HG03139 (cell line): ENCODE measurements at regions not wholly inside any gene's neighbourhood (a gene's known extent, or its start where the extent isn't known, plus 50 kb on each side); places are given as distances from the start of the nearest gene placed in this dataset.

ENCODE experiments used
- ATAC-seq: cut with Tn5 transposase; IDR thresholded peaks from one replicate; pipeline ENCODE4 v1.9.1; 2021; ENCODE audit not compliant: unreplicated experiment

- no peak for ATAC-seq
Measured at GRCh38 chr11:15890031-15890713, 466.2 kb downstream of the SOX6 start.

DNA sequence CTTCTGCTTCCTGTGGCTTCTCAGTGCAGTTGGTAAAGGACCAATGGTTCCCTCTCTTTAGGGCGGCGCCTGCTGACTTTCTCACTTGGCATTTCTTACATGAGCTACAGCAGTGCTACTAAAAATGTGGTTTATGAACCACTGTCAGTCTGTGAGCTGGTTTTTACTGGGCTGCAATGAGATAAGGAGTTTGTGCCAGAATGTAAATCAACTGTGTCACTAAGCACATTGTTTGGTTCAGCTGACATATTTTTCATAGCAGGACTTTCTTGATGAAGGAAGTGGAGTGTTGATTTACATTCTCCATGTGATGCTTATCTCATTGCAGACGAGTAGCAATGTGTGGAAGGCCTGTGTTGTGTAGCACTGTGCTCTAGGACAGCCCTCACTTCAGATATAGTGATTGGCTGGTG is 463.3 kb downstream of the SOX6 start:
- ATAC-seq = no peak

DNA sequence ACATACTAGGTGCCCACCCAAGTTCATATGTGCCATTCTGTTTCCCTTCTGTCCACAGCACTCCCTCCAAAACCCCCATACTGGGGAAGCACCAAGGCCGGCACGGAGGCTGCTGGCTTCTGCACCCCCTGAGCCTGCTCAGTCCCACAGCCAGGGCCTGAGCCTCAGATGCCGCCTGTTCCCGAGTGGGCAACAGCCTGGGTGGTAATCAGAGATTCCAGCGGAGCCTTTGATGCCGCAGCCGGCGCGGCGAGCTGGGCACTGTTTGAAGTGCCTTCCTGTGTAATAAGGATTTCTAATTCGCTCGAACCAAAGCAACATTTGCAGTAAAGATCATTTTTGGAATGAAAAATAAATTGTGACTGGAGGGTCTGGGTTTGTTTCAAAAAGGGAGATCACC is 460.3 kb downstream of the SOX6 start:
- ATAC-seq = no peak

- ATAC-seq = no peak
Measured at GRCh38 chr11:15896530-15896929, 459.8 kb downstream of the SOX6 start.

DNA sequence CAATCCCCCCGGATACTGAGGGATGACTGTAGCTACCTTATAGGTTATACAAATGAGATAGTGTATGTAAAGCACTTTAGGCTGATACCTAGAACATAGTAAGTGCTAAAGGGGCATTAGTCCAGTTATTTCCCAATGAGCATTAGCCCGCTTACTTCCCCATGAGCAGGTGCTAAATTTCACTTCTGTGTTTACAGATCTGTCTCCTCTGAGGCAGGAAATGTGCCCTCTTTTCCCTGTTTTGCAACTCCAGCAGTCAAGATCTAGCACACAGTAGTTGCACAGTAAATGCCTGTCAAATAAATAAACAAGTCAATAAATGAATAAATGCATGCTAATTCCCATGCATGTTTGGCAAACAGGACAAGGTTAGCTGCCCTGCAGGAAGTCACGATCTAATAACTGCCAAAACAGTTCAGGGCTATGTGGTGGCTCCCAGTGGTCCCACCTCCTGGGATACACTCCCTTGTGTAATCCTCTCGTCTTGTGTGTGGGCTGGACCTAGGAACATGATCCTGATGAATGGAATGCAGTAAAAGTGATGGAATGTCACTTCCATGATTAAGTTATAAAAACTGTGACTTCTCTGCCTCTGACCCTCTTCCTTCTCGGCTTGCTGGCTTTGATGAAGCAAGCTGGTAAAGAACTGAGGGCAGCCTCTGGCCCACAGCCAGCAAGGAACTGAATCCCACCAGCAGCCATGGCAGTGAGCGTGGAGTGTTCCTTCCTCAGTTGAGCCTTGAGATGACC is 459.0 kb downstream of the SOX6 start:
- ATAC-seq = no peak

DNA sequence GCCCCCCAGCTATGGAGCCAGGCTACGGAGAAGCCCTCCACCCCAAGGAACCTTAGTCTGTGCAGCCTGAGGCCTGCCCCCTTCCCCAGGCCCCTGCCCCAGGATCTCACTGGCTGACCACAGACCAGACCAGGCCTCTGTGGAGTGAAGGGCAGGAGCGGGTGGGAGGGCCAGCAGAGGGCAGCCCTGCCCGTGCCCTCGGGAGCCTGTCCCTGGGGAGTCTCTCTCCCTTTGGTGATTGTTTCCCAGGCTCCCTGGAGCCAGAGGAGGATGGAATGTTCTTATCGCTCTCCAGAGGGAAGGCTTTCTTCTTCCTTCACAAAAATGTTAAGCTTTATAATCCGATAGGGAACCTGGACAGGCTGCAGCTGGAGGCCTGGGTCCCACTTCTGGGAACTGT is 455.3 kb downstream of the SOX6 start:
- no peak for ATAC-seq

- no peak for ATAC-seq
Measured at GRCh38 chr11:15901790-15902189, 454.6 kb downstream of the SOX6 start.

GRCh38 chr11:15903246-15903645 is 453.1 kb downstream of the SOX6 start:
- ATAC-seq = no peak

DNA sequence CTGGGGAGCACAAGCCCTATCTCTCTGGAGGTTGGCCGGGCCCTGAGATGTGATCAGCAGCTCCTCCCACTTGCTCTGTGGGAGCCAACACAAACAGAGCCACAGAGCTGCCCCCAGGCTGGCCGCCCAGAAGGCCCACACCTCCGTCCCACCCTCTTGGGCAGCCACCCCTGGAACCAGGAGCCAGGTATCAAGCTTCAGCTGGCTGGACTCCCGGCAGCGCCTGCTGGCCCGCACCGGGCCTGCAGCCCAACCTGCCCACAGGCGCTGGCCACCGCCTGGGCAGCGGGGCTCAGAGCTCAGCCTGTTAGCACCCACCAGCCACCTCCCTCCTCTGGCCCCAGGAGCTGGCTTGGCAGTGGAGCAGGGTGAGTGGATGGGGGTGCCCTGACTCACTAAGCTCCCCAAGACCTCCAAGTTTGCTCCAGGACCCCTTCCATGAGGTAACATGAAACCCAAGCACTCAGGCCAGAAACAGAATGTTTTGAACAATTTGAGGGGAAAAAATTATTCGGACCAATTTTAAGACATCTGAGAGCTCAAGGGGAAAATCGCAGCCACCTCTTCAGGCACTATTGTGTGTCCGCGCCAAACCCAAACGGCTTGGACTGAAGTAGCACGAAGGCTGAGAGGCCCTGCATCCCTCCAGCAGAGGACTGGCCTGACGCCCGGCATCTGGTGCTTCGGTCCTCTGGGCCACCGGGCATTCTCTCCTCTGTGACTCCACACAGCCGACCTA is 450.8 kb downstream of the SOX6 start:
- ATAC-seq = no peak

- no peak for ATAC-seq
Measured at GRCh38 chr11:15906481-15907035, 449.8 kb downstream of the SOX6 start.

GRCh38 chr11:15907806-15908205 is 448.5 kb downstream of the SOX6 start:
- ATAC-seq = no peak

DNA sequence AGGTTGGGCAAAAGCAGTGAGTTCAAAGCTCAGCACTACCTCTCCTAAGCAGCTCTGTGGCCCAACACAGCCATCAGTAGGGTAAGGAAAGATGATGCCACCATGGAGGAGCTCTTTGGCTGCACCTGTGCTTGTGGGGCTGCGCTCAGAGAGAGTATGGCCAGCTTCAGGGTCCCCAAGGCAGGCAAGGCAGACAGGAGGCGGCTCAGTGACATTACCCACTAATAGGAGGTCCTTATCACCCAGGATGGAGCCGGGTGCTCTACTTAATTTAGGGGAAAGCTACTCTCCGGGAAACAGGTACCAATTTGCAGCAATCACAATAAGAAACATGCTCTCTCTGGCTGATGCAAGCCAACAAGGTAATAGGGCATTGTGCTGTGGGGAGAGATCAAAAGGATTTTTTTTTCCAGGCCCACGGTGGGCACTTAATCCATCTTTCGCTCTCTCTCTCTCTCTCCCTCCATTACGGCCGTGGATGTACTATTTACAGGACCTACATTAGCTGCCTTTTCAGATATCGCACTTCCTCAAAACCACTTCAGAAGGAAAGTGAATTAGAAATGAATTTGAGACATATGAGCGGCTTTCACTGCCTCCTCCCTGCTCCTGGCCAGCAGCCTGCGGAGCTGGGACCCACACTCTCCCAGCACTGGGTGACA is 446.3 kb downstream of the SOX6 start:
- ATAC-seq = no peak

GRCh38 chr11:15910761-15911160 is 445.6 kb downstream of the SOX6 start:
- ATAC-seq = no peak

DNA sequence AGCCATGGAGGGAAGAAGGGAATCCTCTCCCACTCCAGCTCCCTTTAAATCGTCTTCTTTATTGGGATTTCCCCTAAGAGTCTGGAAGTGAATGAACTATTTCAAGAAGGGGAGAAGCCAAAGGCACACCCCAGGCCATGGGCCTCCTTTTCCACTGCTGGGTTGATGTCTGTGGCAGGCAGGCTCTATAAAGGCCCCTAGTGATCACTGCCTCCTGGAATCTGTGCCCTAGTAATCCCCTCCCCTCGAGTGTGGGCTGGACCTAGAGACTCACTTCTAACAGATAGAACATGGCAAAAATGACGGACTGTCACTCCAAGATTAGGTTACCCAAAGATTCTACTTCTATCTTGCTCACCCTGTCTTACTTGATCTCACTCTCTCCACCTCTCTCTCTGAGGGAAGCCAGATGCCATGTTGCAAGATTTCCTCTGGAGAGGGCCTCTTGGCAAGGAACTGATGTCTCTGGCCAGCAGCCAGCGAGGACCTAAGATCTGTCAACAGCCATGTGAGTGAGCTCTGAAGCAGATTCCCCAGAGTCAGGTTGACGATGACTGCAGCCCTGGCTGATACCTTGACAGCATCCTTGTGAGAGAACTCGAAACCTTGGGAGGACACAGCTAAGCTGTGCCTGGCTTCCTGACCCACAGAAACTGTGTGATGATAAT is 444.8 kb downstream of the SOX6 start:
- ATAC-seq = no peak

- no peak for ATAC-seq
Measured at GRCh38 chr11:15912291-15912690, 444.1 kb downstream of the SOX6 start.

DNA sequence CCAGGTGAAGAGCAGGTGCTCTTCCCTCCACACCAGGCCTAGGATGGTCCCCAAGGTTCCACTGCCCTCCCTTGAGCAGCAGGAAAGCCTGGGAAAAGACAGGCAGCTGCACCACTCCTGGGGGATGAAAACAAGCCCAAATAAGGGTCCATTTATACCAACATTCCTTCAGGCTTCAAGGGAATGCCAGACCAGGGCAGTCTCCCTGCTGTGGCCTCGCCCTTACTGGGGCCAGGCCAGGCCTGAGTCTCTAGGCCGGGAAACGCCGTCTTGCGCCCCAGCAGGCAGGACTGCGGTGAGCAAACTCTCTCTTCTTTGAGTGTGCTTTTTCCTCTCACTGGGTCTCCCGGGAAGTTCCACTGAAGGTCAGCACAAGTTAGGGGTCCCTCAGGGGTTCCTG is 443.5 kb downstream of the SOX6 start:
- no peak for ATAC-seq

DNA sequence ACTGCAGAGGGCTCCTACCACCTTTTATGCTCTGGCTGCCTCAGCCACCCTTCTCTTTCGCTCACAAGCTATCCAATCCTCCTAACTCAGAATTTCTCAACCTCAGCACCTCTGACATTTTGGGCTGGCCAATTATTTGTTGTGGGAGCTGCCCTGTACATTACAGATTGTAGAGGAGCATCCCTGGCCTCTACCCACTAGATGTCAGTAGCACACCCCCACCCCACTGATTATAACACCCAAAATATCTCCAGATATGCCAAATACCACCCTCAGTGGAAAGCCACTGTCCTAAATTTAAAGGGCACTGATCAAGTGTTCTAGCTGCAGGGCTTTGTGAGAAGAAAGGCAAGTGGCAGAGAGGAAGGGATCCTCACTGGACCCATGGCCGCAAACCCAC is 443.1 kb downstream of the SOX6 start:
- no peak for ATAC-seq
